Prostate gland (tissue), 1 donor: ENCODE measurements at regions not wholly inside any gene's neighbourhood (a gene's known extent, or its start where the extent isn't known, plus 50 kb on each side); places are given as distances from the start of the nearest gene placed in this dataset.

Experiments
- POLR2A ChIP-seq: fragments of 450-650 bp; IDR thresholded peaks from one replicate; pipeline ENCODE4 v1.6.1; 2016; ENCODE audit warnings: antibody characterized with exemption, mild to moderate bottlenecking
- POLR2AphosphoS5 ChIP-seq: sonication (generic); formaldehyde crosslinking; IDR thresholded peaks from one replicate; pipeline ENCODE4 v1.6.1; 2017; ENCODE audit warnings: antibody characterized with exemption

DNA sequence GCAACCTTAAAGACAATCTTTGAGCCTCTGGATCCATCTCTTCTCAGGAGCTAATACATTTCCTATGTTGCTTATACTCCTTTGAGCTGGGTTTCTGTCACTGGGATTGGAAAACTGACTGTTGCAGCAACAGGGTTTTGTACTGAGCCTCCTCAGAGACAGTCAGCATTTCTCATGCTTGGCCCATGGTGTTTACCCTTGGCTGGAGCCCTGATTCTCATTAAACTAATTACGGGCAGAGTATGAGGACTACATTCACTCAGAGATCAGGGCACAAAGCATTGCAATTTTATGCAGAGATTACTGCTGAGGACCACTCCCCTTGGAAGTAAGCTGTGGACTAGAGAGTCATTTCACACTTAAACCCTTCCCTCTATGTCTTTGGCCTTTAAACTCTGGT is 134.5 kb downstream of the LRIG2 start:
- TF ChIP-seq POLR2AphosphoS5 (no peak), POLR2A (no peak)
